ENCODE measurements at regions not wholly inside any gene's neighbourhood (a gene's known extent, or its start where the extent isn't known, plus 50 kb on each side); places are given as distances from the start of the nearest gene placed in this dataset.

- ATAC-seq (ENCODE audit: poor library complexity) = peak; percentile 52
- intact Hi-C loops (cut with DNase I, micrococcal nuclease) = no loop called here
Observed at GRCh38 chr13:51523082-51523518, 61.2 kb upstream of the WDFY2 start.

DNA sequence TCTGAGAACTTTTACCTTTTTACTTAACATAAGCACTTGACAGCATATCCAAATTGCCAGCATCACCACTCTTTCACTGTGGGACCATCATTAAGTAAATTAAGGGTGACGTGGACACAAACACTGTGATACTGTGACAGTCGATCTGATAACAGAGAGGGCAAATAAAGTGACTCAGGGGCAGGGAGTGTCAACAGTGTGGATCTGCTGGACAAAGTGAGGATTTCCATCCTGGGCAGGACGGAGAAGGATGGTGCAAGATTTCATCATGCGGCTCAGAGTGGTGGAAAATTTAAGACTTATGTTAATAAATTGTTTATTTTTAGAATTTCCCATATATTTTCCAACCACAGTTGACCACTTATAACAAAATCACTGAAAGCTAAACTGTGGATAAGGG lies 60.0 kb upstream of the WDFY2 start:
- Histone ChIP-seq H3K27me3 (ENCODE audit: control insufficient read depth in 1 of 2, insufficient read depth in 2 of 2, low read length in 2 of 2) (no peaks in the 10 kb centered on the region), H3K4me3 (ENCODE audit: low read length) (no peak overlapping the region), H3K27ac (ENCODE audit: low read depth in 1 of 2, low read length in 2 of 2) (no peak overlapping the region), H3K9me3 (ENCODE audit: control insufficient read depth in 1 of 2, insufficient read depth in 1 of 2, low read length in 2 of 2) (no peaks in the 10 kb centered on the region), H3K36me3 (ENCODE audit: insufficient read depth, low read length) (no peaks in the 10 kb centered on the region), H3K4me1 (ENCODE audit: insufficient read depth, low read length) (peaks cover 10% of the 10 kb centered on the region)
- CTCF ChIA-PET = no interaction called here
- H3K36me3 Mint-ChIP-seq (ENCODE audit: low read depth) = no peaks in the 10 kb centered on the region
- ATAC-seq (ENCODE audit: poor library complexity) = no peak
- TF ChIP-seq CTCF (IDR thresholded peaks at IDR 0.05) = no peak
- H3K4me3 Mint-ChIP-seq = no peak overlapping the region
- no peaks in the 10 kb centered on the region for H3K27me3 Mint-ChIP-seq
- intact Hi-C loops (cut with DNase I, micrococcal nuclease) = no loop called here
- no peak for DNase-seq
- peaks cover 6% of the 10 kb centered on the region for H3K9me3 Mint-ChIP-seq
- peaks cover 14% of the 10 kb centered on the region for H3K4me1 Mint-ChIP-seq (ENCODE audit: low read depth)
- POLR2A ChIA-PET = interaction anchor here (1.9 kb wide), 1 partner anchor 70 kb away, joined by 4 read pairs; no protein-coding TSS in a partner anchor
- no peak overlapping the region for H3K27ac Mint-ChIP-seq

More at GRCh38 chr13:51523082-51523518, 61.2 kb upstream of the WDFY2 start:
- Mint-ChIP-seq H3K27me3 (no peaks in the 10 kb centered on the region), H3K9me3 (peaks cover 6% of the 10 kb centered on the region), H3K27ac (no peak overlapping the region), H3K4me1 (ENCODE audit: low read depth) (peaks cover 22% of the 10 kb centered on the region), H3K4me3 (no peak overlapping the region), H3K36me3 (ENCODE audit: low read depth) (no peaks in the 10 kb centered on the region)
- Histone ChIP-seq H3K27ac (ENCODE audit: low read depth in 1 of 2, low read length in 2 of 2) (no peak overlapping the region), H3K27me3 (ENCODE audit: control insufficient read depth in 1 of 2, insufficient read depth in 2 of 2, low read length in 2 of 2) (no peaks in the 10 kb centered on the region), H3K9me3 (ENCODE audit: control insufficient read depth in 1 of 2, insufficient read depth in 1 of 2, low read length in 2 of 2) (no peaks in the 10 kb centered on the region), H3K36me3 (ENCODE audit: insufficient read depth, low read length) (no peaks in the 10 kb centered on the region), H3K4me1 (ENCODE audit: insufficient read depth, low read length) (peaks cover 15% of the 10 kb centered on the region), H3K4me3 (ENCODE audit: low read length) (no peak overlapping the region)
- POLR2A ChIA-PET = interaction anchor here (0.6 to 1.9 kb wide), 3 partner anchors 11 to 69 kb away, joined by 3 to 4 read pairs (median 3); no protein-coding TSS in a partner anchor
- DNase-seq = peak in 8 of 14 experiments; percentile 2 to 60 (median 27)
- no peak for TF ChIP-seq CTCF (IDR thresholded peaks at IDR 0.05)
- CTCF ChIA-PET = no interaction called here

DNA sequence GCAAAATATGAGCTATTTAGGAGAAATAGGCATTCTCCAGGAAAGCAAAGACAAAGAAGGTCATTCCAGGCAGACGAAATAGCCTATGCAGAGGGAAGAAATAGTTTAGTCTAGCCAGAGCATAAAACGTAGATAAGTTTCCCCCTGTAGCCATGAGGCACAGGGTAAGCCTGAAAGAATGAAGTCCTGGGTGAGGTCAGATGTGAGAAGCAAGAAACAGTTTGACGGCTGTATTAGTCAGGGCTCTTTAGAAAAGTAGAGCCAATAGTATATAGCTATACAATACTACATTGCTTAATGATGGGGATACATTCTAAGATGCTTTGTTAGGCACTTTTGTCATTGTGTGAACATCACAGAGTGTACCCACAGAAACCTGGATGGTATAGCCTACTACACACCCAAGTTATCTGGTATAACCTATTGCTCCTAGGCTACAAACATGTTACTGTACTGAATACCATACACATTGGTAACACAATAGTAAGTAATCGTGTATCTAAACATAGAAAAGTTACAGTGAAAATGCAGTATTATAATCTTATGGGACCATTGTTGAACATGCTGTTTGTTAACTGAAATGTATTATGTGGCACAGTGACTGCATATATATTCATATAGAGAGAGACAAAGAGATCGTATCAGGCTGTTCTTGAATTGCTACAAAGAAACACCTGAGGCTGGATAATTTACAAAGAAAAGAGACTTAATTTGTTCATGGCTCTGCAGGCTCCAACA lies 59.3 kb upstream of the WDFY2 start:
- H3K27ac ChIP-seq (ENCODE audit: low read depth in 1 of 2, low read length in 2 of 2) = no peak overlapping the region
- no peaks in the 10 kb centered on the region for H3K27me3 ChIP-seq (ENCODE audit: control insufficient read depth in 1 of 2, insufficient read depth in 2 of 2, low read length in 2 of 2)
- H3K4me1 ChIP-seq (ENCODE audit: insufficient read depth, low read length) = peaks cover 10% of the 10 kb centered on the region
- ATAC-seq (ENCODE audit: poor library complexity) (no peak), DNase-seq (no peak)
- CTCF ChIA-PET = no interaction called here
- Mint-ChIP-seq H3K27me3 (no peaks in the 10 kb centered on the region), H3K4me3 (no peak overlapping the region), H3K27ac (no peak overlapping the region), H3K9me3 (peaks cover 6% of the 10 kb centered on the region), H3K36me3 (ENCODE audit: low read depth) (no peaks in the 10 kb centered on the region), H3K4me1 (ENCODE audit: low read depth) (peaks cover 14% of the 10 kb centered on the region)
- intact Hi-C loops (cut with DNase I, micrococcal nuclease) = no loop called here
- no peaks in the 10 kb centered on the region for H3K36me3 ChIP-seq (ENCODE audit: insufficient read depth, low read length)
- no peak overlapping the region for H3K4me3 ChIP-seq (ENCODE audit: low read length)
- TF ChIP-seq CTCF (IDR thresholded peaks at IDR 0.05) = no peak
- POLR2A ChIA-PET = interaction anchor here (0.6 to 1.9 kb wide), 2 partner anchors 10 to 71 kb away, joined by 3 to 4 read pairs; no protein-coding TSS in a partner anchor
- no peaks in the 10 kb centered on the region for H3K9me3 ChIP-seq (ENCODE audit: control insufficient read depth in 1 of 2, insufficient read depth in 1 of 2, low read length in 2 of 2)
